ENCODE measurements at regions not wholly inside any gene's neighbourhood (a gene's known extent, or its start where the extent isn't known, plus 50 kb on each side); places are given as distances from the start of the nearest gene placed in this dataset.

DNA sequence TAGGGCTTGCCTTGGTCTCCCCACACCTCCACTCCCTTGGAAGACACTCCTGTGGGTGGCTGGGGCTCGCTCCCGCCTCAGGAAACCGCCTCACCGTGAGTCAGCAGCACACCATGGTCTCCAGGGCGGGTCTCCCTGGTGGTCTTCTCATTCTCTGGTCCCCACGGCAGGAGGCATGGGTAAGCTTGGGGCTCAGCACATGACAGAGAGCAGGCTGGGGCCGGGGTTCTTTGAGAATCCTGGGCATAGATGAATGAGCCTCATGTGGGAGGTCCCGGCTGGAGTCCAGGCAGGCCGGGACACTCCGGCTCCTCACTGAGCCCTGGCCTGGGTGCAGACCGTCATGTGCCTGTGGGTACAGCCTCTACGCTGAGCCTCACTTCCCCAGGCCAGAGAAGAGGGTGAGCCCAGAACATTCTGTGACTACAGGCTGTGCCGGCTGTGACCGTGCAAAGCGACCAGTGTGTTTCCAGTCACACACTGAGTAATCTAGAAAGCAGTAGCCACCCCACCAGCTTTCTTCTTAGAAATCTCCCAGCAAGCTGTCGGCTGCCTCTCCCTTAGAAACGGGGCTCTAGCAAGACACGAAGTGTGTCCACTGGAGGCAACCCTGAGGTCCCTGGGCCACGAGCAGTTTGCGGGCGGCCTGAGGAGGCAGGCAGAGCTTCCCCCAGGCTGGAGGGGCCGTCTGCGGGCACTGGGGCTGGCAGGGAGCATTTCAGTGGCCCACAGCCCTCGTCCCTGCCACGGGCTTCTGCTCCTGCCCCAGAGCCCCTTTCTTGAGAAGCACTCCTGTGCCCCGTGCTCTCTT lies 93.1 kb downstream of the RHOB start:
- DNase-seq (ENCODE audit: low read depth in 2 of 2) = no peak

DNA sequence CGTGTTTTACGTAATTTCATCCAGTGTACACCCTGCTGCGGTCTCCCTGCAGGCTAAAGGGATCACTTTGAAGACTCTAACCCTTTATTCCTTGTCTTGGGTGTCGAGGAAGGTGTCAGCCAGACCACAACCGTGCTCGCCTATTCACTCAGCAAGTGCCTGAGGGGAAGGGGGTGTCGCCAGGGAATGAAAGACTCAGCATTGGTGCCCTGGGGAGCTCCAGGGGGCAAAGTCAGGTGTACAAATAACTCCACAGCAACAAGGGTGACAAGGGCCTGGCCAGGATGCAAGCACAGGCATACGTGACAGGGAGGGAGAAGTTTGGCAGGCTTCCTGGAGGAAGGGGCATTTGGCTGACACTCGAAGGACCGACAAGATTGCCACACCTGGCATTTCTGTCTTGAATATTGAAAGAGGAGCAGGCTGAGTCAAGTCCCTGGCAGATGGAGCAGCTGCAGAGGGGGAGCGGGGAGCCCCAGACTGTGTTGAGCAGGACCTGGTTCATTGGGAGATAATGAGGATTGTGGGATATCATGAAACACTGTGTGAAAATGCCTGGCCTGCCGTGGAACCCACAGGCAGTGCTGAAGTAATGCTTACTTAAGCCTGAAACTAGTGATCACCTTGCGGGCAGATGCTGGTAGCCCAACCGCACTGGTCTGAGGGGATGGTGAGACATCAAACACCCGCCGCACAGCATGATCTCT lies 93.9 kb downstream of the RHOB start:
- DNase-seq (ENCODE audit: low read depth in 2 of 2) = no peak

DNA sequence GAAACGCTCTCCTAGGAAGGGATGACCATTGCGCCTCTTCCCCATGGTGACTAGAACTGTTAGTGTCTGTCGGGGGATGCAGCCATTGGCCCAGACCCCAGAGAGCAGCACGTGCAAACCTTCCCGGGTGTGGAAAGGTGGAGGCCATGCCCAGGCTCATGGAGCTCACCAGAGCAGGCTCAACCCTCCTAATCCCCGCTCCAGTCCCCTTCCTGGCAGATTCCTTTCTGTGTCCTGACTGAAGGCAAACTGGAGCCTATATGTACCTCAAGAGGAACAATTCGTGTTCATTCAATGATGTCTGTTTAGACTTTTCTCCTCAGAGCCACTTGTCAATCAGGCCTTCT lies 94.4 kb downstream of the RHOB start:
- DNase-seq (ENCODE audit: low read depth in 2 of 2) = no peak

DNA sequence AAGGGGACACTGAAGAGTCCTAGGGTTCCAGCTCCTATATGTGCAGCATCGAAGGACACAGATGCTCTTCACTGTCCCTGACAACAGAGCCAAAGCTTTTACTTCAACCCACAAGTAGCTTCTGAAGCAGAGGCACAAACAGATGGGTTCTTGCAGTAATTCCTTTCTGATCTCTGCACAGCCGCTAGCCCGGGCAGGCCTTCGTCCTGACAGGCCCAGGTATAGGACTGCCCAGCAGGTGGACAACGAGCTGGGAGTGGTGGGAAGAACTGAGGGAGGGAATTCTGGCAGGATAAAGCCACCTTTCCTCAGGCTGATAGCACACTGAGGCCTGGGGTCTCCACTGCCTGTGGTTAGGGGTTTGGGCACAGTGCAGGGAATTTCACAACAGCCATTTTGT lies 94.8 kb downstream of the RHOB start:
- DNase-seq (ENCODE audit: low read depth in 2 of 2) = no peak

DNA sequence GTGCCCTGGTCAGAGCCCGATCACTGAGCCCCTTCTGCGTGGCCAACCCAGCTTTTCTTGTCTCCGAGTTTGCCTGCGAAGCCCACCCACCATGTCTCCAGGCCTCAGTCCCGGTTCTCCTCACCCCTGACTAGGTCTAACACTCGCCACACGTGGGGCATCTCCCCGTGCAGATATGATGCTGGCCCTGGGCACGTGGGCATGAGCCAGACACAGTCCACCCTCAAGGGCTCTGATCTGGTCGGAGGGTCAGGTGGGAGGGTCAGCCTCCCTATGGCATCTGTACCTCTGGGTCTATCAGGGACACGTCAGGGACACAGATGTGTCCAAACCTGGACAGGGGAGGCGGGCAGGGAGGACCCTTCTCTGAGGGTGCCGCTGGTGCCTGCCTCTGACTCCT lies 95.4 kb downstream of the RHOB start:
- no peak for DNase-seq (ENCODE audit: low read depth in 2 of 2)

DNA sequence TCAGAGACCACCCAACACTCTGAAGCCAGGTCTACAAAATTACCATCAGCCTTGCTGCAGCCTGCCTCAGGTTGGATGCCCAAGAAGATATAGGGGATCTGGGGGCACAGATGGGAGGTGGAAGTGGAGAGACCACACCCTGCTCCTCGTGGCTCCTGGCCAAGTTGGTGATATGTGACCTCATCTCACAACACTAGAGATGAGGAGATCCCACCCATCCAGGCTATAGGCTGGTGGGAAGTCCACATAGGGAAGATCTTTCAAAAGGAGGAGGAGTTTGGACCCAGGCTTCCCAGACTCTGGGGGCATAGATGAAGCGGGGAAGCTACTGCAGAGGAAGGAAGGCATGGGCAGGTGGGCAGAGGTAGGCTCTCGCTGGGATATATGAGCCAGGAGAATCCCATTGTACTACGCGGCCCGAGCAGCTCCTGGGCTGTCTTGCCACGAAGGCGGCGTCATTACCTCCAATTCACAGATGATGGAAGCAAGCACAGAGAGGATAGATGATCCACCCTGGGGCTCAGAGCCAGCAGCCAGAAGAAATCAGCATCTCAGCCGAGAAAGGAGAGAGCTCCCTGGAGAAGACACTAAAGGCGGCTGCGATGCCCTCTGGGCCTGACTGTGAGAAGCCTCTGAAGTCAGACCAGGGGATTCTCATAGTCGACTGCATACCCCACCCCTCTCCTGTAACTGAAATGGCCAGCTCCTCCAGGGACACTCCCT lies 96.0 kb downstream of the RHOB start:
- no peak for DNase-seq (ENCODE audit: low read depth in 2 of 2)

DNA sequence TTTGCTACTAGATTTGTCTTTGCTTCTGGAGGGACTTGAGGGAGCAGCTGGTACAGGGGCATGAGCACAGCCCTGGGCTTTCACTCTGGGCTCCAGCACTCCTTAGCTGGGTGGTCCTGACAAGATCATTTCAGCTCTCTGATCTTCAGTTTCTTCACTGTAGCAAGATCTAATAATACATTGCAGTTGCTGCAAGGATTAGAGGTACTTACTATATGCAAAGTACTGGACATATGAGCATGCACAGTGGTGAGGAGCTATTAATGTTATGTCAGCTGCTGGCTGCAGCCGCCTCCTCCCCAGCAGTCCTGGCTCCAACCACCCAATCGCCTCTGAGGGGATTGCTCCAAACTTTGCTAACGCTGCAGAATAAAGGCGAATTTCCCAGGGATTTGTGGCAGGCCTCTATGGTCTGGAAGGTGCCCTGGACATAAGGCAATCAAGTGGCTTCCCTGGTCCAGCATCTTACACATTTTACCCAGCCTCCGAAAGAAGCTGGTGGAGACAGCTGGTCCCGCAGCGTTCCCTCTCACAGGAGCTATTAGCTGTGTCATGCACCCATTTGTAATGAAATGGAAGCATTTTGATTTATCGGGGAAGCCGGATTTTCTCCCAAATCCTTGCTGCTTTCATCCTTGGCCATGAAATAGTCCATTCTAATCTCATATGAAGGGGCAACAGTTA lies 96.7 kb downstream of the RHOB start:
- no peak for DNase-seq (ENCODE audit: low read depth in 2 of 2)

DNA sequence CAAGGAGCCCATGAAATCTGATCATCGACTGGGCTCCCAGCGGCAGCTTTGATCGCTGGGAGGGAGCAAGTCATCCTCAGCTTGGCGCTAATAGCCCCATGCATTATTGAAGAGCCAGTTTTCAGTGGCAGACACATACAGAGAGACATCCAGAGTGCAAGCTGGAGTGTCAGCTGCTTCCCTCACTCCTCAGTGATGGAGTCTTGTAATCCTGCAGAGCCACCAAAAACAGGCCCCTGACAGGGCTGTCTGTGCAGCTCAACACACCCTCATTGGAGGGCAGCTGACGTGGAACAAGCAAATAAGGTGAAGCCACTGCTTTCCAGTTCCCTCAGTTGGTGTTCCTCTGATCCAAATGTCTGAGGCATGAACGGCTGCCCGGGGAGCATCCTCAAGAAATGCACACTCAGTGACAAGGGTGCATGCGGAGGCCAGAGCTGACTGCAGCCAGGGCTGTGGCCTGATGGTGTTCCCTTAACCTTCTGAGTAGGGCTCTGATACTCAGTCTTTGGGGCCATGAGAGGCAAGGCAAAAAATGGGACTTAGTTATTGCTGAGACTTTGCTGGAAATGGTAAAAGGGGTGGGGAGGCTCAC lies 97.4 kb downstream of the RHOB start:
- DNase-seq (ENCODE audit: low read depth in 2 of 2) = no peak

DNA sequence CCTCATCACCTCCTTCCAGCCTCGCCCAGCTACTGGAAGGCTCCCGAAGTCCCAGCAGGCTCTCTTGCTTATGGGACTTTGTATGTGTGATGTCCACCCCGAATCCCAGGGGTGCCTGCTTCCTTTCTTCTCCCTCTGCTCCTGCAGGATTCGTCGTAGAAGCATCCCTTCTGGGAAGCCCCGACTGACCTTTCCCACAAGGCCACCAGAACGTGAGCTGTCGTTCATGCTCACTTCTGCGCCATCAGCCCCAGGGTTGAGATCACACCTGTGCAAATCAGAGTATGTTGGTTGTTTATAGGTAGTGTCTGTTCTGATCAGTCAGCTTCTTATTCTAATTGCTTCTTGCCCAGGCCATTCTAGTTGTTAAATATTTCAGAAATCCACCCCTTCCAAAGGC lies 101.8 kb downstream of the HS1BP3 start:
- DNase-seq (ENCODE audit: low read depth in 2 of 2) = no peak

DNA sequence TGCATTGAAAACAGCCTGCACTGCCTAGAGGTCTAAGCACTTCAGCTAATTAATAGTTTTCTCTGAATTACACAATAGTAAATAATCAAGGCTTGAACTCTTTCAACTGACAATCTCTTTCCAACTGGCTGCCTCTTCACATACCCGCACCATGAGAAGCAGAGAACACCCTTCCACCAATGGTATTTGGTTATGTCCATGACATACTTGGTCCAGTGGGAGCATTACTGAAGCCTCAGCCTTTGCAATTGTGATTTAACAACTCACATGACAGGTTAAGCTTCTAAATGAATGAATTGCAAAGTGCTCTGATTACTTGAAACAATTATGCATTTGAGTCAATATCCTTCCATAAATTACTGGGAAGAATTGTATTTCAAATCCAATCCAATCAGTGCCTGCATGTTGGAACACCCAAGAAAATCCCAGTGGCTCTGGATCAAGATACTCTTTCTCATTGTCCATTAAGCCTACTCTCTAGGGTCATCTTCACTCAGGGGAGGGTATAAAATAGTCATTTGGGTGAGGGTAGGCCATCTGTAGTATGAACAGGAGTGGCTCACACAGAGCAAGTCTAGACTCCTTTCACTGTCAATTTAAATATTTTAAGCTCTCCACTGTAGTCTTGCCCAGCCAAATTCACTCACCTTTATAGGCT lies 101.1 kb downstream of the HS1BP3 start:
- no peak for DNase-seq (ENCODE audit: low read depth in 2 of 2)

DNA sequence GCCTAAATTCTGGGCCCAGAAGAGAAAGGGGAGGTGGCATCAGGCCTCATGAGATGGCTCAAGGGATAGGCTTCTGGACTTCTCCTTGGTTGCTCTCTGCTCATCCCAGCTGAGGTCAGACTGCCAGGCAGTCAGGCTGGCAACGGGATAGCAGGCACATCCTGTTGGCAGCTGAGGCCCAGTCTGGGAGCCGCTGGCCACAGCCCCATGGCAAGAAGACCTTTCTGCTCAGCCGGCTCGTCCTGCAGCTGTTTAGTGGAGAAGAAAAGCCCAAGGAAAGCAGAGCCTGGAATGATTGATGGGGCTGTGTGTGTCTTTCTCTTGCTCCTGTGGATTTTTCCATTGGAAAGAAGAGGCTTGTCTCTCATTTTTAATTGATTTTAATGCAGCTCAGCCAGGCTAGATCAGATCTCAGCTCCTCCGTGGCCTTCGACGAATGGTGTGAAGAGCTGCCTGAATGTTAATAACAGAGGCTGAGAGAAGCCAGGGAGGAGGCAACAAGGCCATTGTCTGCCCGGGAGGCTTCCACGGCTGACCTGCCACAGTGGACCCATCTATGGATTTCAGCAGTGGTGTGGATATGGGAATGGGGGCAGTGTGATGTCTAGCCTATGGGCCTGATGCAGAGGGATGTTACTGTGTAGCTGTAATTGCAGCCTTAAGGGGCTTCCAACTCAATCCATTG lies 99.5 kb downstream of the HS1BP3 start:
- DNase-seq (ENCODE audit: low read depth in 2 of 2) = no peak

DNA sequence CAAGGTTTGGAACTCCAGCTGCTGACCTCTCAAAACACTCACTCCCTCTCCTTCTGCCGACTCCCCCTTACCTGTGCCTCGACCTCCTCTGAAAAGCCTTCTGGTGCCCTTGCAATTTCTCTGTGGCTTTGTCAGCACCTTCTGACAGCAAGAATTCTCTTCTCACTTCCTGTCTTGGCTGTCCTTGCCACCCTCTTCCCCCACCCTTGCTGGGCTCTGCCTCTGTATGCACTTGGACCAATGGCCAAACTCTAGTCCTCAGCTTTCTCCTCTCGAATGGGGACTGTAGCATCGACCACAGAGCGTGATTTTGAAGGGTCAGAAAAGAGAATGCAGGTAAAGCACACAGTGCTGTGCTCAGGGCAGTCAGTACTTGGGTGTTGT lies 99.0 kb downstream of the HS1BP3 start:
- DNase-seq (ENCODE audit: low read depth in 2 of 2) = no peak

DNA sequence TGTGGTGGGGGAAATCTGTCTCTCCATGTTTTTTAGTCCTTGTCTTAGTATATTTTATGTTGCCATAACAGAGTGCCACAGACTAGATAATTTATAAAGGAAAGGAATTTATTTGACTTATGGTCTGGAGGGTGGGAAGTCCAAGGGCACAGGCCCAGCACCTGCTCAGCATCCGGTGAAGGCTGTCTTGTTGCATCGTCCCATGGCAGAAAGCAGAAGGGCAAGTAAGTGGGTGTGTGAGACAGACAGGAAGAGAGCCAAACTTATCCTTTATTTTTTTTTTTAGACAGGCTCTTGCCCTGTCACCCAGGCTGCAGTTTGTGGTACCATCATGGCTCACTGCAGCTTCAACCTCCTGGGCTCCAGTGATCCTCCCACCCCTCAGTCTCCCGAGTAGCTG lies 98.1 kb downstream of the HS1BP3 start:
- DNase-seq (ENCODE audit: low read depth in 2 of 2) = no peak

DNA sequence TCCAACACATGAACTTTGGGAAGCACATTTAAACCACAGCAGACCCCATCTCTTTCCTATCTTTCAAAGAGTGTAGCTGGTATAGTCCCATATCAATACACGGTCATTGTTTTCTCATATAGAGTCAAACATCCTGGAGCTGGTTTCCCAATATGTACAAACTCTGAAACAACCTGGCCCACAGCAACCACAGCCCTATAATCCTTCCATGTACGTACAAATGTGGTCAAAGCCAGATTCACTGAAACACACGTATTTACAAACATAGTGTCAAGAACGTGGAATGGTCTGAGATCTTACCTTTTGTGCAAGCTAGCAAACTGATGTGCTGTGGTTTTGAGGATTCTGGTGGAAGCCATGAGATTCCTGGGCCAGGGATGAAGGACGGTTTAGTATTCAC lies 97.3 kb downstream of the HS1BP3 start:
- no peak for DNase-seq (ENCODE audit: low read depth in 2 of 2)

DNA sequence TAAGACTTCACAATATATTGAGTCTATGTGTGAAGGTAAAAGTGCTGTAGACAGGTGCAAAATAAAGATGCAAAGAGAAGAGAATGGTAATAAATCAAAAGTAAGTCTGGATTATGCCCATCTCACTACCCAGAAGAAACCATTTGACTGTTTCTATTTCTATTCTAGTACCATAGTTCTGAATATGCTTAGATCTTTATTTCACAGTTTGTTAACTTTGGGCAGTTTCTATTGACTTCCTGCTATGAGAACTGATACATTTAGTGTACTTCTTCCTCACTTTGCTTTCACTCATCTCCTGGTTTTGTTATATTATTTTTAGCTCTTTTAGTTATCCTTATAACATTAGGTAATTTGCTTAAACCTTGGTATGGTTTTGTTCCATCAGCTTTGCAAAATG lies 94.9 kb downstream of the HS1BP3 start:
- no peak for DNase-seq (ENCODE audit: low read depth in 2 of 2)

DNA sequence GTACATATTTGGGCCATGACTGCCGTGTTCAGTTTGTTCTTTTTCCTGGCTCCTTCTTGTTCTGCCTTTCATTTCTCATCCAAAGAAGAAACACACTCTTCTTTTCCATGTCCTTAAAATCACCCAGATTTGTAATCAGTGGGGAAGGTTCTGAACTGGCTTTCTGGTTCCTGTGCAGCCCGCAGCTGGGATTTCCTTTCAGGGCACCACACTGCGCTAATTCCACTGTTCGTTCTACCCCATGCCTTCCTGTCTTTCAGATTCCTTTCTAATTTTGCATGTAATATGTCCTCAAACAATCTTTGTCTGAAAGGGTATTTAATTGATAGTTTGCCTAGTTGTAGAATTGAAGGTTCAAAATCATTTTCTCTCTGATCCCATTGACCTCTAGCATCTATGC lies 94.1 kb downstream of the HS1BP3 start:
- no peak for DNase-seq (ENCODE audit: low read depth in 2 of 2)

DNA sequence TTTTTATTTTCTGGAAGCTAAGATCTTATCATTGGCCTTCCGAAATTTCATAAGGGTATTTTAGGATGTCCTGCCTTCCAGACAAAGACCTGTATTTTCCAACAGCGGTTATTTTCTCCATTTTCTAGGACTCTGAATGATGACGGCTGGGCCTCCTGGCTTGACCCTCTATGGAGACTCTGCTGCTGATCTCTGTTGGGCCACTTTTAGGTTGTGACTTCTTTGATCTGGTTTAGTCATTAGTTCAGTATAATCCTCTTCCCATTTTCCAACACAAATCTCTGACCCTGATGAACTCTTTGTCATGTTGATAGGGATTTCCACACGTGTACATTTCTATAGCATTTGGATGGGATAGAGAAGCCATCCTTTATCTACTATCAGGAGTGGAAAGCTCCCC lies 93.7 kb downstream of the HS1BP3 start:
- DNase-seq (ENCODE audit: low read depth in 2 of 2) = no peak

DNA sequence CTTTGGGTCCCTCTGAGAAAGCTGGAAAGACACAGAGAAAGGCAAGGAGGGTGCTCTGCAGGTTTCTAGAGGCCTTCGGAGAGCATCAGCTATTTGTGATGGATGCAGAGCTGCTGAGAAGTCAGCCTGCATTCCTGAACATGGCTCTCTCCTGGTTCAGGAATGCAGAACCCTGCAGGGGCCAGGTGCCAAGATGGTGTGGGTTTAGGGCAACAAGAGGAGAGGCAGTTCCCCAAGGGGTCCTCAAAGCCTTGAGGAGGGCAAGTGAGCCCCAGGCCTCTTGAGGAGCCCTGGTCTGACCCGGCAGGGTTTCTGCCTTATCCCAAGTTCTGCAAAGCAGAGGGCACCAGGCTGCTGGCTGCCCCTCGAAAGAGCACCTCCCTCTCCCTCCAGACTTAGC lies 93.3 kb downstream of the HS1BP3 start:
- DNase-seq (ENCODE audit: low read depth in 2 of 2) = no peak

DNA sequence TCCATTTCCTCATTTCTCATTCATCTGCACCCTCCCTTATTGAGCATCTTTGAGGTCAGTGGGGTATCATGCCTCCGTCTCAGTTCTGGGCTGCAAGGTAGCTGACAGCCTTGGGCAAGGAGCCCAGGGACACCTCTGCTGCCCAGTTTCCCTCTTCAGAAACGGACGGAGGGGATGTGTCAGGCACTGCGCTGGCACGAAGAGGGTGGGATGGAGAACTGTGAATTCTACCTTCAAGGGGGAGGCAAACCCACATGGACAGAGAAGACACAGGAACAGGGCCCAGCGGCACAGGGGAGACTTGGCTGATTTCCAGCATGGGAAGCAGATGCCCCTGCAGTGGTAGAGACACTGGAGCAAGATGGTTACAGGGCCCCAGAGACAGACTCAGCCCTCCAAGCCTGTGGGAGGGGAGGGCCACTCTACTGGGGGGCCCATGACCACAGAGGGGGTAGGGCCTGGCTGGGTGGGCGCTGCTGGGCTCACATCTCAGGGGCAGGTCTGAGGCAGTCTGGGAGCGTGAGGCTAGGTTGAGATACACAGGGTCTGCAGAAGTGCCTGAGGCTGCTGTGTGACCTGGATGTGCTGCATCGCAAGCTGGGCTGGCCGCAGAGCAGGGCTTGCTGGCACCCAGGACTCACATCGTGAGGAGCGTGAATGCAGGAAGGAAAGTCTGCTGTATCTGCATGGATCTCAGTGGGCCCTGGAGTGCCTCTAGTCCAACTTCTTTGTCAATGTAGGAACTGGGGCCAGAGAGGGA lies 92.3 kb downstream of the HS1BP3 start:
- no peak for DNase-seq (ENCODE audit: low read depth in 2 of 2)

DNA sequence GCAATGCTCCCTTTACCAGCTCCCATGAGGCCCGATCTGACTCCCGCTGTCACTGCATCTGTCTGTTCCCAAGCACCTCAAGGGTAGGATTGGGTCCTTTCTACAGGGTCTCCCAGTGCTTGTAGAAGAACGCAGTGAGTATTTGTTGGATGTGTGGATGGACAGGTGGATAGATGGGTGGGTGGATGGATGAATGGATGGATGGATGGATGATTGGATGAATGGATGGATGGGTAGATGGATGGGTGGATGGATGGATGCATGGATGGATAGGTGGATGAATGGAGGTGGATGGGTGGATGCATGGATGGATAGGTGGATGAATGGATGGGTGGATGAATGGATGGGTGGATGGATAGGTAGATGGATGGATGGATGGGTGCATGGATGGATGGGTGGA lies 91.6 kb downstream of the HS1BP3 start:
- DNase-seq (ENCODE audit: low read depth in 2 of 2) = no peak

Measured in stimulated activated CD8-positive, alpha-beta memory T cell treated with anti-CD3 and anti-CD28 coated beads, Interleukin-15, amount 100 ng/mL, for 48 hours (primary cell).